ENCODE measurements at regions not wholly inside any gene's neighbourhood (a gene's known extent, or its start where the extent isn't known, plus 50 kb on each side); places are given as distances from the start of the nearest gene placed in this dataset.

DNA sequence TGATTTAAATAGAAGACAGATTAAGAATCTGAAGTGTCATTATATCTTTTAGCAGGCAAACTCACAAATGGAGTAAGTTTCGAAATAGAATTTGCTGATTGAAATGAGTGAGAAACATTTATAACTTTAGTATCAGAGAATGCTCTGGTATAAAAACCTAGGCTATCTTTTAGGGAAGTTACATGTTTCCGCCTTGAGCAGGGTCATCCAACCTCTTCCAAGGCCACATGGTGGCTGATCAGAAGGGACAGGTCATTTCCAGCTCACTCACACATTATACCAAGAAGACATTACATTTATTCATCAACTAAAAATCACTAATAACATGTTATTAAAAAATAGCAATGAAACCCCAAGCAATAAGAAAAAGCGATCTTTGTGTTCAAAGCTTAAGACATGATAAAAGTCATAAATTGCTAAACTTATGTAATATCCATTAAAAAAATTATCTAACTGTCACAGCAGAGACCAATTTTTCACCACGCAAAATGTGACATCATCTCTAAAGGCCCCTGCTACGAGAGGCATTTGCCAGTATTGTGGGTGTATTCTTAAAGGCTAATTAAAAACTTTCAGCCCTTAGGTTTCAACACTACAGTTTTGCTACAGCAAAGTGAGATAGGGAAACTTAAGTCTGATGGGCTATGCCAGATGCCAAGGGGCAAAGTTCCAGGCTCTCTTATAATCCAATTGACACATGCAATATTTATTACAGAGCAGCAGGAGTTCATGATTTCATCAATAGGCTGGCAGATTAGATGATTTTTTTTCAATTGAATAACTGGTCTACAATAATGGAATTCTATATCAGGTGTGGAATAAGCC is 240.4 kb upstream of the TBL1XR1 start:
- H4K20me1 ChIP-seq (ENCODE audit: insufficient read depth) = no peaks in the 10 kb centered on the region
- no peak for TF ChIP-seq POLR2AphosphoS5 (IDR thresholded peaks at IDR 0.05)
- no peak for TF ChIP-seq SMC3 (conservative IDR thresholded peaks at IDR 0.05; ENCODE audit: poor library complexity)
- no peak for TF ChIP-seq TAF1 (IDR thresholded peaks at IDR 0.05; ENCODE audit: low read depth)
- no peak for TF ChIP-seq RAD21 (conservative IDR thresholded peaks at IDR 0.05)
- no peak for TF ChIP-seq MXI1 (conservative IDR thresholded peaks at IDR 0.05; ENCODE audit: poor library complexity, severe bottlenecking)
- TF ChIP-seq, protein P1, sequence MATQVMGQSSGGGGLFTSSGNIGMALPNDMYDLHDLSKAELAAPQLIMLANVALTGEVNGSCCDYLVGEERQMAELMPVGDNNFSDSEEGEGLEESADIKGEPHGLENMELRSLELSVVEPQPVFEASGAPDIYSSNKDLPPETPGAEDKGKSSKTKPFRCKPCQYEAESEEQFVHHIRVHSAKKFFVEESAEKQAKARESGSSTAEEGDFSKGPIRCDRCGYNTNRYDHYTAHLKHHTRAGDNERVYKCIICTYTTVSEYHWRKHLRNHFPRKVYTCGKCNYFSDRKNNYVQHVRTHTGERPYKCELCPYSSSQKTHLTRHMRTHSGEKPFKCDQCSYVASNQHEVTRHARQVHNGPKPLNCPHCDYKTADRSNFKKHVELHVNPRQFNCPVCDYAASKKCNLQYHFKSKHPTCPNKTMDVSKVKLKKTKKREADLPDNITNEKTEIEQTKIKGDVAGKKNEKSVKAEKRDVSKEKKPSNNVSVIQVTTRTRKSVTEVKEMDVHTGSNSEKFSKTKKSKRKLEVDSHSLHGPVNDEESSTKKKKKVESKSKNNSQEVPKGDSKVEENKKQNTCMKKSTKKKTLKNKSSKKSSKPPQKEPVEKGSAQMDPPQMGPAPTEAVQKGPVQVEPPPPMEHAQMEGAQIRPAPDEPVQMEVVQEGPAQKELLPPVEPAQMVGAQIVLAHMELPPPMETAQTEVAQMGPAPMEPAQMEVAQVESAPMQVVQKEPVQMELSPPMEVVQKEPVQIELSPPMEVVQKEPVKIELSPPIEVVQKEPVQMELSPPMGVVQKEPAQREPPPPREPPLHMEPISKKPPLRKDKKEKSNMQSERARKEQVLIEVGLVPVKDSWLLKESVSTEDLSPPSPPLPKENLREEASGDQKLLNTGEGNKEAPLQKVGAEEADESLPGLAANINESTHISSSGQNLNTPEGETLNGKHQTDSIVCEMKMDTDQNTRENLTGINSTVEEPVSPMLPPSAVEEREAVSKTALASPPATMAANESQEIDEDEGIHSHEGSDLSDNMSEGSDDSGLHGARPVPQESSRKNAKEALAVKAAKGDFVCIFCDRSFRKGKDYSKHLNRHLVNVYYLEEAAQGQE (IDR thresholded peaks at IDR 0.05; ENCODE audit: borderline replicate concordance) = no peak
- TF ChIP-seq EP300 (conservative IDR thresholded peaks at IDR 0.05; ENCODE audit: poor library complexity, severe bottlenecking) = no peak
- TF ChIP-seq, protein P2, sequence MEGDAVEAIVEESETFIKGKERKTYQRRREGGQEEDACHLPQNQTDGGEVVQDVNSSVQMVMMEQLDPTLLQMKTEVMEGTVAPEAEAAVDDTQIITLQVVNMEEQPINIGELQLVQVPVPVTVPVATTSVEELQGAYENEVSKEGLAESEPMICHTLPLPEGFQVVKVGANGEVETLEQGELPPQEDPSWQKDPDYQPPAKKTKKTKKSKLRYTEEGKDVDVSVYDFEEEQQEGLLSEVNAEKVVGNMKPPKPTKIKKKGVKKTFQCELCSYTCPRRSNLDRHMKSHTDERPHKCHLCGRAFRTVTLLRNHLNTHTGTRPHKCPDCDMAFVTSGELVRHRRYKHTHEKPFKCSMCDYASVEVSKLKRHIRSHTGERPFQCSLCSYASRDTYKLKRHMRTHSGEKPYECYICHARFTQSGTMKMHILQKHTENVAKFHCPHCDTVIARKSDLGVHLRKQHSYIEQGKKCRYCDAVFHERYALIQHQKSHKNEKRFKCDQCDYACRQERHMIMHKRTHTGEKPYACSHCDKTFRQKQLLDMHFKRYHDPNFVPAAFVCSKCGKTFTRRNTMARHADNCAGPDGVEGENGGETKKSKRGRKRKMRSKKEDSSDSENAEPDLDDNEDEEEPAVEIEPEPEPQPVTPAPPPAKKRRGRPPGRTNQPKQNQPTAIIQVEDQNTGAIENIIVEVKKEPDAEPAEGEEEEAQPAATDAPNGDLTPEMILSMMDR (IDR thresholded peaks at IDR 0.05; ENCODE audit: poor library complexity, severe bottlenecking) = no peak
- TF ChIP-seq EZH2 (IDR thresholded peaks at IDR 0.05; ENCODE audit: borderline replicate concordance, insufficient read depth, low read length, poor library complexity, severe bottlenecking) = no peak
- H3K9me3 ChIP-seq (ENCODE audit: low read length) = no peaks in the 10 kb centered on the region
- H3K9me2 ChIP-seq (ENCODE audit: insufficient read depth, low read length) = no peaks in the 10 kb centered on the region
- H3F3A ChIP-seq (ENCODE audit: insufficient read depth, low read length, poor library complexity, severe bottlenecking) = no peaks in the 10 kb centered on the region
- H3K79me2 ChIP-seq (replicated peaks; ENCODE audit: insufficient read depth, low read length) = no peaks in the 10 kb centered on the region
- no peak overlapping the region for H3K4me2 ChIP-seq (ENCODE audit: low read length)
- H3K27ac ChIP-seq (ENCODE audit: low read length) = no peak overlapping the region
- H3K27me3 ChIP-seq (ENCODE audit: insufficient read depth, low read depth, low read length) = no peaks in the 10 kb centered on the region
- H3K9ac ChIP-seq (ENCODE audit: low read length) = no peak overlapping the region
- H3K36me3 ChIP-seq (ENCODE audit: insufficient read depth, low read length) = no peaks in the 10 kb centered on the region
- no peak overlapping the region for H2AFZ ChIP-seq (ENCODE audit: low read depth, low read length)
- no peak overlapping the region for H3K4me3 ChIP-seq (ENCODE audit: low read length)

DNA sequence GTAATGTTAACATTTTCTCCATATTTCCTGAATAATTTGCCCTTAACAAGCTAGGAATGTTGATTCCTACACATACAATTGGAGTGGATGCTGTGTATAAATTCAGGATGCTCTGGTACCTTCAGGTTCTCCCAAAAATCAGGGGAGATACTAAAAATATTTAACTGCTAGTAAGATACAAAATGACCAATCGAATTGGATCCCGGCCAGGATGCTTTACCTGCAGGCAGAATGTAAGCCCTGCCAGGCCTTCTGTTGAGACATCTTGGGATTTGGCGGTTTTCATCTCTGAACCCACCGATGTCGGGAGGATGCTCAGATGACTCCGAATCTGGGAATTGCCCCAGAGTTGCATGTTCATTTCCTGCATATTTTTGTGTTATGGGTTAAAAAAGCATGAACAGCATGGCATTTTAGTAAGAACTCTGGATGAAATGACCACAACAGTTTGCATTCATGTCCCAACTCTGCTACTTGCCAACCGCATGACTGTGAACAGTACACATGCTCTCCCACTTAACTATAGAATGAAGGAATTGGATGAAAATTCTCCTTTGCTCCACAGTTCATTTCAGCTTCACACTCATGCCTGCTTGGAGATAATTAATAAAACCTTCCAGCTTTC is 241.4 kb upstream of the TBL1XR1 start:
- Histone ChIP-seq H3K9me3 (ENCODE audit: low read length) (no peaks in the 10 kb centered on the region), H3K27me3 (ENCODE audit: insufficient read depth, low read depth, low read length) (no peaks in the 10 kb centered on the region), H3K79me2 (replicated peaks; ENCODE audit: insufficient read depth, low read length) (no peaks in the 10 kb centered on the region), H3K4me2 (ENCODE audit: low read length) (no peak overlapping the region), H3F3A (ENCODE audit: insufficient read depth, low read length, poor library complexity, severe bottlenecking) (no peaks in the 10 kb centered on the region), H4K20me1 (ENCODE audit: insufficient read depth) (no peaks in the 10 kb centered on the region), H3K9ac (ENCODE audit: low read length) (no peak overlapping the region), H2AFZ (ENCODE audit: low read depth, low read length) (no peak overlapping the region), H3K27ac (ENCODE audit: low read length) (no peak overlapping the region), H3K4me3 (ENCODE audit: low read length) (no peak overlapping the region), H3K36me3 (ENCODE audit: insufficient read depth, low read length) (no peaks in the 10 kb centered on the region), H3K9me2 (ENCODE audit: insufficient read depth, low read length) (no peaks in the 10 kb centered on the region)
- TF ChIP-seq, protein P2 (IDR thresholded peaks at IDR 0.05; ENCODE audit: poor library complexity, severe bottlenecking) = no peak
- TF ChIP-seq MXI1 (conservative IDR thresholded peaks at IDR 0.05; ENCODE audit: poor library complexity, severe bottlenecking) (no peak), SMC3 (conservative IDR thresholded peaks at IDR 0.05; ENCODE audit: poor library complexity) (no peak), POLR2AphosphoS5 (IDR thresholded peaks at IDR 0.05) (no peak), RAD21 (conservative IDR thresholded peaks at IDR 0.05) (no peak), EP300 (conservative IDR thresholded peaks at IDR 0.05; ENCODE audit: poor library complexity, severe bottlenecking) (no peak), EZH2 (IDR thresholded peaks at IDR 0.05; ENCODE audit: borderline replicate concordance, insufficient read depth, low read length, poor library complexity, severe bottlenecking) (no peak), TAF1 (IDR thresholded peaks at IDR 0.05; ENCODE audit: low read depth) (no peak)

Measured in neural cell (in vitro differentiated cells).